ENCODE measurements at regions not wholly inside any gene's neighbourhood (a gene's known extent, or its start where the extent isn't known, plus 50 kb on each side); places are given as distances from the start of the nearest gene placed in this dataset.

DNA sequence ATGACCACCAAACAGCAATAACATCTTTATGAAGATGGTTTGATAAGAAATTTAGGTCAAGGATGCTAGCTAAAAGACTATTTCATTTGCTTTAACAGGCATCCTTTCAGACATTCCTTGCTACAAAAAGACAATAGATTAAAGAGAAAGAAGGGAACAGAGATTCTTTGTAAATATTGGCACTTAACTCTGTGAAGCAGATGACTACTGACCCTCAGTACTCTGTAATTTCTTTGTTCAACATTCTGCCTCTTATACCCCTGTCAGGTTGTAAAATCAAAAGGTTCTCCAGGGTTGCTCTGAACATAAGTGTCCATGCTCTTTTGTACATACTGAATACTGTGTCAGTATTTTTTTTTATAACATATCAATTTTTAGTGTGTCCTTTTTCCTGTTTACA, 610.6 kb upstream of the GRAMD2B start:
- Mint-ChIP-seq H3K9me3 (ENCODE audit: low read depth, unreplicated experiment) (no peaks in the 10 kb centered on the region), H3K27ac (ENCODE audit: unreplicated experiment) (no peak overlapping the region), H3K4me1 (ENCODE audit: low read depth, unreplicated experiment) (no peaks in the 10 kb centered on the region), H3K4me3 (ENCODE audit: low read depth, unreplicated experiment) (no peak overlapping the region), H3K27me3 (ENCODE audit: unreplicated experiment) (no peaks in the 10 kb centered on the region), H3K36me3 (ENCODE audit: insufficient read depth, unreplicated experiment) (no peaks in the 10 kb centered on the region)
- BruUV-seq (replicated peaks): no TSS peak
- intact Hi-C loops (cut with micrococcal nuclease; ENCODE audit: unreplicated experiment): no loop called here
- CTCF ChIA-PET: no interaction called here
- DNase-seq: no peak
- TF ChIP-seq, protein P1, sequence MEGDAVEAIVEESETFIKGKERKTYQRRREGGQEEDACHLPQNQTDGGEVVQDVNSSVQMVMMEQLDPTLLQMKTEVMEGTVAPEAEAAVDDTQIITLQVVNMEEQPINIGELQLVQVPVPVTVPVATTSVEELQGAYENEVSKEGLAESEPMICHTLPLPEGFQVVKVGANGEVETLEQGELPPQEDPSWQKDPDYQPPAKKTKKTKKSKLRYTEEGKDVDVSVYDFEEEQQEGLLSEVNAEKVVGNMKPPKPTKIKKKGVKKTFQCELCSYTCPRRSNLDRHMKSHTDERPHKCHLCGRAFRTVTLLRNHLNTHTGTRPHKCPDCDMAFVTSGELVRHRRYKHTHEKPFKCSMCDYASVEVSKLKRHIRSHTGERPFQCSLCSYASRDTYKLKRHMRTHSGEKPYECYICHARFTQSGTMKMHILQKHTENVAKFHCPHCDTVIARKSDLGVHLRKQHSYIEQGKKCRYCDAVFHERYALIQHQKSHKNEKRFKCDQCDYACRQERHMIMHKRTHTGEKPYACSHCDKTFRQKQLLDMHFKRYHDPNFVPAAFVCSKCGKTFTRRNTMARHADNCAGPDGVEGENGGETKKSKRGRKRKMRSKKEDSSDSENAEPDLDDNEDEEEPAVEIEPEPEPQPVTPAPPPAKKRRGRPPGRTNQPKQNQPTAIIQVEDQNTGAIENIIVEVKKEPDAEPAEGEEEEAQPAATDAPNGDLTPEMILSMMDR (IDR thresholded peaks at IDR 0.05; ENCODE audit: unreplicated experiment): no peak

DNA sequence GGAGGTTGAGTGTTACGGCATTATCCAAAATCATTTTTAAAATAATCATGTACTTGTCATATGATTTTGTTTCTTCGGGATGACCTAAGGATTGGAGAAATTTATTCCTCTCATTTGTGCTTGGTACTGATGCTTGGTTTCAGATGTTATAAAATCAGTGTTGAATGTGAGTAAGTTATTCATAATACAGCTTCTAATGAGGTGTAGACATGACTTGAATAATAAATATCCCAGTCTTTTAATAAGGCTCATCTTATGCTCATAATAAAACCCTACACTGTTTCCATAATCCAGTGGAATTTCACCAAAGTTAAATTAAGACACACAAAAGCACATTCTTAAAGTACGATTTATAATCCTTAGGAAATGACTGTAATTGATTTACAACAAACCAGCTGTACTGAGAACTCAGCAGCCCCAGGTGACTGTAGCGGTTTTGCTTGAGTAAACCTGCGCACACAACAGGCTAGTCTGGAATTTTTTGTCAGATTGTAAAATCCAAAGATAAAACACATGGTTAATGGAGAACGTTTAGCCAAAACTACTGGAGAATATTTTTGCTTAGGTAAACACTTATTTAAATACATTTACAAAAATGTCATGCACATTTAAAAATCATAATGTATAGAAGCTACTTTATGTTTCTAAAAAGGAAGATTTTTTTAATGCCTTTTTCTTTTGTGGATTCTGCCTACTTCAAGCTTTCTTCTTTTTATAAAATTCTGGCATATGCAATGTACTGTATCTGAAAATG, 609.8 kb upstream of the GRAMD2B start:
- intact Hi-C loops (cut with micrococcal nuclease; ENCODE audit: unreplicated experiment): no loop called here
- Mint-ChIP-seq H3K4me1 (ENCODE audit: low read depth, unreplicated experiment) (no peaks in the 10 kb centered on the region), H3K27ac (ENCODE audit: unreplicated experiment) (no peak overlapping the region), H3K9me3 (ENCODE audit: low read depth, unreplicated experiment) (no peaks in the 10 kb centered on the region), H3K4me3 (ENCODE audit: low read depth, unreplicated experiment) (no peak overlapping the region), H3K27me3 (ENCODE audit: unreplicated experiment) (no peaks in the 10 kb centered on the region), H3K36me3 (ENCODE audit: insufficient read depth, unreplicated experiment) (no peaks in the 10 kb centered on the region)
- no peak for DNase-seq
- no TSS peak for BruUV-seq (replicated peaks)
- TF ChIP-seq, protein P1 (IDR thresholded peaks at IDR 0.05; ENCODE audit: unreplicated experiment): no peak
- CTCF ChIA-PET: no interaction called here

DNA sequence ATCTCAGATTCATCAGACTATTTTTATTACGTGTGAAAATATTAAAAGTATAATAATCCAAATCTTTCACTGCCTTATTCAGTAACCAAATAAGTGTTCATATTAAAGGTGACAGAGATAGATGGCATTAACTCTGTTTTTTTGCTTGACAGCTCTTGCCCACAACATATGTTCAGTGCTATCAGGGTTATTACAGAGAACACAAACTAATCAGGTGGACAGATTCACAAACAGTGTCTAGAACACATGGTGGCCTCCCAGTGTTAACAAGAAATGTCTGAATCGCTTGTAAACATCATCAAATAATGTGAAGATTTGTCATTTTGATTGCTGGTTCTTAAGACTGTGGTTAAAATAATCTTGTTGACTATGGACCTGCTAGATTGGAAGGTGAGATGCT, 609.1 kb upstream of the GRAMD2B start:
- CTCF ChIA-PET: no interaction called here
- H3K4me1 Mint-ChIP-seq (ENCODE audit: low read depth, unreplicated experiment): no peaks in the 10 kb centered on the region
- DNase-seq: no peak
- intact Hi-C loops (cut with micrococcal nuclease; ENCODE audit: unreplicated experiment): no loop called here
- no peak overlapping the region for H3K27ac Mint-ChIP-seq (ENCODE audit: unreplicated experiment)
- TF ChIP-seq, protein P1 (IDR thresholded peaks at IDR 0.05; ENCODE audit: unreplicated experiment): no peak
- no TSS peak for BruUV-seq (replicated peaks)
- no peaks in the 10 kb centered on the region for H3K36me3 Mint-ChIP-seq (ENCODE audit: insufficient read depth, unreplicated experiment)
- H3K9me3 Mint-ChIP-seq (ENCODE audit: low read depth, unreplicated experiment): no peaks in the 10 kb centered on the region
- no peak overlapping the region for H3K4me3 Mint-ChIP-seq (ENCODE audit: low read depth, unreplicated experiment)
- no peaks in the 10 kb centered on the region for H3K27me3 Mint-ChIP-seq (ENCODE audit: unreplicated experiment)

DNA sequence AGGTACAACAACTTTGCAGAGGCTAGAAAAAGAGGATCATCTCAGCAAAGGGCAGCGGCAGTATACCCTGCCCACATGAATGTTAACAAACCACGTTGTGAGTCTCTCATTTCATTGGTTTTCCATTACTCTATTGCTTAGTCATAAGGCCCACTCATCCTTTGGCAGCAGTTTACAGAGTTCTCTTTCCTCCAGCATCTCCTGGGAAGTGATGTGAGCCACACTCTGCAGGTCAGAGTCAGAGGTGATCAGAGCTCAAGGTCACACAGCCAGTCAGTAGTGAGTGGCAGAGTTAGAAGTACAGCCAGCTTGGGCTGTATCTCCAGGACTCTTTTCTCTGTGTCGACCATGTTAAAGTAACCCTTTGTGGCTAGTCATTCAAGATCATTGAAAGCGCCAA, 599.6 kb upstream of the GRAMD2B start:
- no peak for DNase-seq

More for the DNA sequence above, 599.6 kb upstream of the GRAMD2B start:
- H3K4me3 Mint-ChIP-seq (ENCODE audit: low read depth, unreplicated experiment): no peak overlapping the region
- no peak overlapping the region for H3K27ac Mint-ChIP-seq (ENCODE audit: unreplicated experiment)
- BruUV-seq (replicated peaks): no TSS peak
- H3K27me3 Mint-ChIP-seq (ENCODE audit: unreplicated experiment): no peaks in the 10 kb centered on the region
- CTCF ChIA-PET: interaction anchor here (0.6 kb wide), 2 partner anchors 76 to 428 kb away, joined by 3 read pairs; no protein-coding TSS in a partner anchor
- no peaks in the 10 kb centered on the region for H3K36me3 Mint-ChIP-seq (ENCODE audit: insufficient read depth, unreplicated experiment)
- H3K9me3 Mint-ChIP-seq (ENCODE audit: low read depth, unreplicated experiment): no peaks in the 10 kb centered on the region
- no peaks in the 10 kb centered on the region for H3K4me1 Mint-ChIP-seq (ENCODE audit: low read depth, unreplicated experiment)
- intact Hi-C loops (cut with micrococcal nuclease; ENCODE audit: unreplicated experiment): no loop called here
- TF ChIP-seq, protein P1 (IDR thresholded peaks at IDR 0.05; ENCODE audit: unreplicated experiment): no peak
